Endothelial cell of umbilical vein (primary cell): ENCODE measurements at regions not wholly inside any gene's neighbourhood (a gene's known extent, or its start where the extent isn't known, plus 50 kb on each side); places are given as distances from the start of the nearest gene placed in this dataset.

Source experiments
- BruUV-seq: library from RNA; stranded (reverse); fragments of 400-500 nt; replicated peaks from 2 replicates; lab custom pipeline; 2021; lab: Mats Ljungman, UMichigan
- CTCF ChIA-PET: fragments of 300-600, 350-600 bp; sonication (Branson Sonifier 250); formaldehyde crosslinking; loops from one replicate; lab custom pipeline; 2021; ENCODE audit warnings: antibody characterized with exemption, inconsistent platforms; lab: Charles Lee
- POLR2A ChIA-PET: fragments of 300-600, 350-600 bp; sonication (Branson Sonifier 250); formaldehyde crosslinking; loops from one replicate; lab custom pipeline; 2021; ENCODE audit warnings: antibody characterized with exemption, inconsistent platforms; lab: Charles Lee
- DNase-seq: peaks from one replicate; pipeline ENCODE4 v3.0.0-alpha.2; 2011; ENCODE audit warnings: low read depth, low spot score
- FAIRE-seq: peaks from 2 replicates; lab custom pipeline; 2011; peaks lifted over from hg19 to GRCh38; lab: Jason Lieb, UNC
- H2AFZ ChIP-seq: 2 replicates; pipeline ENCODE4 v1.6.0; 2012; ENCODE audit warnings: low read depth, low read length, control low read depth, inconsistent platforms
- H3K27ac ChIP-seq: 2 replicates; pipeline ENCODE4 v1.5.1; 2011; ENCODE audit warnings: low read depth, mild to moderate bottlenecking, control low read depth, low read length, moderate library complexity; ENCODE audit not compliant: insufficient read depth
- H3K27me3 ChIP-seq, 2 experiments: 2 replicates each; pipeline versions ENCODE4 v1.6.0 to v1.6.1; 2011; ENCODE audit warnings: low read length in 2 of 2, mixed read lengths in 1 of 2; ENCODE audit not compliant: control insufficient read depth in 2 of 2, insufficient read depth in 2 of 2
- H3K36me3 ChIP-seq, 2 experiments: 2 replicates in 1 of 2; 3 replicates in 1 of 2; pipeline ENCODE4 v1.5.1; 2011; ENCODE audit warnings: low read length in 2 of 2, mild to moderate bottlenecking in 1 of 2, moderate library complexity in 1 of 2; ENCODE audit not compliant: control insufficient read depth in 2 of 2, insufficient read depth in 2 of 2; ENCODE audit errors: extremely low read depth in 1 of 2
- H3K4me1 ChIP-seq: 3 replicates; pipeline ENCODE4 v1.5.1; 2011; ENCODE audit warnings: mild to moderate bottlenecking, low read length; ENCODE audit not compliant: control insufficient read depth, insufficient read depth; ENCODE audit errors: extremely low read depth
- H3K4me2 ChIP-seq: 2 replicates; pipeline ENCODE4 v1.6.1; 2011; ENCODE audit warnings: low read length, control low read depth, mixed read lengths; ENCODE audit not compliant: insufficient read depth
- H3K4me3 ChIP-seq, 3 experiments: fragments of 200-600 bp in 1 of 3; sonication (generic), shearing (Covaris generic) in 1 of 3; replicated peaks in 1 of 3; 2 replicates each; pipeline ENCODE4 v1.5.1; 2011 to 2016; ENCODE audit warnings: control low read depth in 3 of 3, low read length in 3 of 3, mild to moderate bottlenecking in 2 of 3, inconsistent platforms in 1 of 3, low read depth in 1 of 3, moderate library complexity in 1 of 3; ENCODE audit not compliant: insufficient read depth in 1 of 3
- H3K79me2 ChIP-seq: 2 replicates; pipeline ENCODE4 v1.6.0; 2012; ENCODE audit warnings: low read length, inconsistent platforms; ENCODE audit not compliant: control insufficient read depth, insufficient read depth
- H3K9ac ChIP-seq: replicated peaks from 2 replicates; pipeline ENCODE3; 2011; ENCODE audit warnings: low read length, control low read depth; ENCODE audit not compliant: insufficient read depth; ENCODE audit errors: extremely low read depth
- H3K9me1 ChIP-seq: replicated peaks from 3 replicates; pipeline ENCODE4 v1.6.0; 2011; ENCODE audit warnings: mild to moderate bottlenecking, low read length; ENCODE audit not compliant: control insufficient read depth, insufficient read depth; ENCODE audit errors: extremely low read depth
- H3K9me3 ChIP-seq: replicated peaks from 2 replicates; pipeline ENCODE4 v1.5.1; 2012; ENCODE audit warnings: low read length, inconsistent platforms; ENCODE audit not compliant: control insufficient read depth, insufficient read depth
- H4K20me1 ChIP-seq: replicated peaks from 2 replicates; pipeline ENCODE3; 2011; ENCODE audit warnings: mild to moderate bottlenecking, low read length; ENCODE audit not compliant: control insufficient read depth, insufficient read depth; ENCODE audit errors: extremely low read depth
- EZH2 ChIP-seq: IDR thresholded peaks from 2 replicates; pipeline ENCODE4 v1.6.1; 2012; ENCODE audit warnings: borderline replicate concordance, low read depth, mild to moderate bottlenecking, moderate library complexity, low read length, inconsistent platforms; ENCODE audit not compliant: severe bottlenecking
- GATA2 ChIP-seq: IDR thresholded peaks from 2 replicates; pipeline ENCODE4 v1.7.0; 2011; ENCODE audit warnings: low read depth, mild to moderate bottlenecking, moderate library complexity, mixed read lengths, low read length; ENCODE audit not compliant: insufficient read length, insufficient read depth
- JUN ChIP-seq: IDR thresholded peaks from 2 replicates; pipeline ENCODE4 v1.6.1; 2011; ENCODE audit warnings: borderline replicate concordance, low read depth; ENCODE audit not compliant: insufficient read length, insufficient read depth
- MAX ChIP-seq: IDR thresholded peaks from 2 replicates; pipeline ENCODE4 v1.6.1; 2011; ENCODE audit not compliant: insufficient read depth, insufficient read length
- POLR2AphosphoS5 ChIP-seq: IDR thresholded peaks from 2 replicates; pipeline ENCODE4 v1.6.1; 2012; ENCODE audit warnings: low read depth, mild to moderate bottlenecking, control low read depth, low read length, moderate library complexity; ENCODE audit not compliant: insufficient read depth
- dilution Hi-C: fragments of 300-500 bp; cut with MboI; formaldehyde crosslinking; loops from one replicate; pipeline ENCODE4 v1.15.0; 2019; ENCODE audit warnings: low sequenced_read_pairs; ENCODE audit not compliant: extremely low pct_ligation_motif_present
- intact Hi-C: fragments of 100-400 bp; cut with micrococcal nuclease; formaldehyde crosslinking; loops from one replicate; pipeline ENCODE4 v1.10.0; 2022
- TF ChIP-seq, protein P1 (sequence below), 2 donors: IDR thresholded peaks; 1 replicate in 1 of 2; 2 replicates in 1 of 2; pipeline ENCODE4 v1.5.1; 2011; ENCODE audit warnings: low read length in 2 of 2, mild to moderate bottlenecking in 2 of 2, moderate library complexity in 2 of 2, control low read depth in 1 of 2, inconsistent platforms in 1 of 2, low read depth in 1 of 2; ENCODE audit not compliant: insufficient read depth in 1 of 2; ENCODE audit errors: extremely low read depth in 1 of 2

DNA sequence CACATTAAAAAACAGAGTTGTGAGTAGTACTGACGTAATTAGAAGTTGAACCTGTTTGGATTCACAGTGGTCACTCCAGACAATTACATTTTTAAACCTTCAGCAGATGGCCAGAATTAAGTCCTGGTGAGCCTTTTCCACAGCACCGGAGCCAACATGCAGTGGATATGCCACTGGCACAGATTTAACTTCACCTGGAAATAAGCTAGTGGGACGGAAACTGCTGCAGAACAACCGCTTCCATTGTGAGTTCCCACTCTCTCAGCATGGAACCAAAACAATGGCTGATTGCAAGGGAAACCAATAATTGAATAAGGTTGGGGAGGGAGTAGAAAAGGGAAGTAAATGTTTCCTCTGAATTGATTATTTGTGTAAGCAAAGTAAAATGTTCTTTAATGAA, 515.1 kb downstream of the STK39 start:
- H3K4me1 ChIP-seq = no peaks in the 10 kb centered on the region
- no peaks in the 10 kb centered on the region for H3K9me1 ChIP-seq
- H2AFZ ChIP-seq = no peak overlapping the region
- no peaks in the 10 kb centered on the region for H3K9me3 ChIP-seq
- no peak for DNase-seq
- no TSS peak for BruUV-seq
- CTCF ChIA-PET = no interaction called here
- FAIRE-seq = no peak
- POLR2A ChIA-PET = no interaction called here
- no peak overlapping the region for H3K4me2 ChIP-seq
- intact Hi-C loops = no loop called here
- H3K27me3 ChIP-seq = no peaks in the 10 kb centered on the region
- dilution Hi-C loops = no loop called here
- H3K36me3 ChIP-seq = no peaks in the 10 kb centered on the region
- no peak for TF ChIP-seq GATA2
- no peak for TF ChIP-seq MAX
- no peak for TF ChIP-seq JUN
- TF ChIP-seq POLR2AphosphoS5 = no peak
- TF ChIP-seq EZH2 = no peak
- TF ChIP-seq, protein P1, sequence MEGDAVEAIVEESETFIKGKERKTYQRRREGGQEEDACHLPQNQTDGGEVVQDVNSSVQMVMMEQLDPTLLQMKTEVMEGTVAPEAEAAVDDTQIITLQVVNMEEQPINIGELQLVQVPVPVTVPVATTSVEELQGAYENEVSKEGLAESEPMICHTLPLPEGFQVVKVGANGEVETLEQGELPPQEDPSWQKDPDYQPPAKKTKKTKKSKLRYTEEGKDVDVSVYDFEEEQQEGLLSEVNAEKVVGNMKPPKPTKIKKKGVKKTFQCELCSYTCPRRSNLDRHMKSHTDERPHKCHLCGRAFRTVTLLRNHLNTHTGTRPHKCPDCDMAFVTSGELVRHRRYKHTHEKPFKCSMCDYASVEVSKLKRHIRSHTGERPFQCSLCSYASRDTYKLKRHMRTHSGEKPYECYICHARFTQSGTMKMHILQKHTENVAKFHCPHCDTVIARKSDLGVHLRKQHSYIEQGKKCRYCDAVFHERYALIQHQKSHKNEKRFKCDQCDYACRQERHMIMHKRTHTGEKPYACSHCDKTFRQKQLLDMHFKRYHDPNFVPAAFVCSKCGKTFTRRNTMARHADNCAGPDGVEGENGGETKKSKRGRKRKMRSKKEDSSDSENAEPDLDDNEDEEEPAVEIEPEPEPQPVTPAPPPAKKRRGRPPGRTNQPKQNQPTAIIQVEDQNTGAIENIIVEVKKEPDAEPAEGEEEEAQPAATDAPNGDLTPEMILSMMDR (IDR thresholded peaks at IDR 0.05; ENCODE audit: extremely low read depth in 1 of 2, insufficient read depth in 1 of 2, low read depth in 1 of 2, low read length in 2 of 2) = no peak
- no peaks in the 10 kb centered on the region for H3K79me2 ChIP-seq
- no peaks in the 10 kb centered on the region for H4K20me1 ChIP-seq
- no peak overlapping the region for H3K27ac ChIP-seq
- H3K4me3 ChIP-seq = no peak overlapping the region
- H3K9ac ChIP-seq = no peak overlapping the region
